Astrocyte (in vitro differentiated cells and primary cell): ENCODE measurements at regions not wholly inside any gene's neighbourhood (a gene's known extent, or its start where the extent isn't known, plus 50 kb on each side); places are given as distances from the start of the nearest gene placed in this dataset.

Experiments used
- DNase-seq: peaks from one replicate; pipeline ENCODE4 v3.0.0-alpha.2; 2010; ENCODE audit warnings: low read depth
- FAIRE-seq: peaks from 2 replicates; lab custom pipeline; 2011; peaks lifted over from hg19 to GRCh38; lab: Jason Lieb, UNC
- H2AFZ ChIP-seq: 2 replicates; pipeline ENCODE4 v1.6.0; 2012; ENCODE audit warnings: low read depth, low read length, inconsistent platforms
- H3K27ac ChIP-seq: 2 replicates; pipeline ENCODE4 v1.5.1; 2011; ENCODE audit warnings: low read depth, low read length, inconsistent platforms
- H3K27me3 ChIP-seq: 2 replicates; pipeline ENCODE4 v1.6.0; 2011; ENCODE audit warnings: low read length, inconsistent platforms; ENCODE audit not compliant: insufficient read depth
- H3K36me3 ChIP-seq: 2 replicates; pipeline ENCODE4 v1.5.1; 2011; ENCODE audit warnings: low read length, inconsistent platforms; ENCODE audit not compliant: insufficient read depth
- H3K4me1 ChIP-seq: 2 replicates; pipeline ENCODE4 v1.5.1; 2011; ENCODE audit warnings: low read length, inconsistent platforms; ENCODE audit not compliant: insufficient read depth
- H3K4me2 ChIP-seq: 2 replicates; pipeline ENCODE4 v1.6.0; 2012; ENCODE audit warnings: low read length, inconsistent platforms
- H3K4me3 ChIP-seq: 2 replicates; pipeline ENCODE4 v1.5.1; 2011; ENCODE audit warnings: low read depth, mild to moderate bottlenecking, low read length, inconsistent platforms; ENCODE audit not compliant: insufficient read depth
- H3K79me2 ChIP-seq: 2 replicates; pipeline ENCODE4 v1.6.0; 2012; ENCODE audit warnings: mild to moderate bottlenecking, low read length, inconsistent platforms; ENCODE audit not compliant: insufficient read depth
- H3K9ac ChIP-seq: 2 replicates; pipeline ENCODE4 v1.6.0; 2012; ENCODE audit warnings: mild to moderate bottlenecking, low read length, inconsistent platforms
- H3K9me3 ChIP-seq: 2 replicates; pipeline ENCODE4 v1.5.1; 2012; ENCODE audit warnings: low read depth, mild to moderate bottlenecking, low read length, inconsistent platforms; ENCODE audit not compliant: insufficient read depth
- H4K20me1 ChIP-seq: 2 replicates; pipeline ENCODE4 v1.6.0; 2012; ENCODE audit warnings: low read length, inconsistent platforms; ENCODE audit not compliant: insufficient read depth
- H3K27ac Mint-ChIP-seq: one replicate; pipeline ENCODE4 v1.8.0; 2021; ENCODE audit warnings: mild to moderate bottlenecking, mixed read lengths; ENCODE audit not compliant: unreplicated experiment
- H3K27me3 Mint-ChIP-seq: one replicate; pipeline ENCODE4 v1.8.0; 2021; ENCODE audit warnings: low read depth, mixed read lengths; ENCODE audit not compliant: unreplicated experiment
- H3K36me3 Mint-ChIP-seq: one replicate; pipeline ENCODE4 v1.8.0; 2021; ENCODE audit warnings: low read depth, mixed read lengths; ENCODE audit not compliant: unreplicated experiment
- H3K4me1 Mint-ChIP-seq: one replicate; pipeline ENCODE4 v1.8.0; 2021; ENCODE audit warnings: low read depth, mixed read lengths; ENCODE audit not compliant: unreplicated experiment
- H3K4me3 Mint-ChIP-seq: one replicate; pipeline ENCODE4 v1.8.0; 2021; ENCODE audit warnings: mild to moderate bottlenecking, moderate library complexity, mixed read lengths; ENCODE audit not compliant: unreplicated experiment
- H3K9me3 Mint-ChIP-seq: one replicate; pipeline ENCODE4 v1.8.0; 2021; ENCODE audit warnings: mild to moderate bottlenecking, mixed read lengths; ENCODE audit not compliant: unreplicated experiment
- CTCF ChIP-seq: IDR thresholded peaks from 2 replicates; pipeline ENCODE4 v1.5.1; 2011; ENCODE audit warnings: low read depth, mild to moderate bottlenecking, inconsistent platforms, low read length, moderate library complexity; ENCODE audit not compliant: insufficient read depth
- EZH2 ChIP-seq: IDR thresholded peaks from 2 replicates; pipeline ENCODE4 v1.6.1; 2012; ENCODE audit warnings: mild to moderate bottlenecking, low read length, inconsistent platforms; ENCODE audit not compliant: insufficient read depth

- no peaks in the 10 kb centered on the region for H3K79me2 ChIP-seq
- no peaks in the 10 kb centered on the region for H3K9me3 ChIP-seq
- H3K36me3 ChIP-seq, result no peaks in the 10 kb centered on the region
- no peak overlapping the region for H3K4me3 Mint-ChIP-seq
- H3K27me3 Mint-ChIP-seq, result no peaks in the 10 kb centered on the region
- H3K9ac ChIP-seq, result no peak overlapping the region
- no peaks in the 10 kb centered on the region for H4K20me1 ChIP-seq
- FAIRE-seq (no peak), DNase-seq (no peak)
- no peak for TF ChIP-seq CTCF
- H3K27me3 ChIP-seq, result no peaks in the 10 kb centered on the region
- no peaks in the 10 kb centered on the region for H3K4me1 Mint-ChIP-seq
- no peaks in the 10 kb centered on the region for H3K36me3 Mint-ChIP-seq
- H3K27ac Mint-ChIP-seq, result no peak overlapping the region
- H3K4me3 ChIP-seq, result no peak overlapping the region
- no peak overlapping the region for H3K27ac ChIP-seq
- H3K4me1 ChIP-seq, result no peaks in the 10 kb centered on the region
- H3K4me2 ChIP-seq, result no peak overlapping the region
- H3K9me3 Mint-ChIP-seq, result peaks cover 13% of the 10 kb centered on the region
- no peak overlapping the region for H2AFZ ChIP-seq
Measured at GRCh38 chr11:98616098-98616655, 404.6 kb upstream of the CNTN5 start.

- DNase-seq (no peak), FAIRE-seq (no peak)
- Mint-ChIP-seq H3K4me1 (no peaks in the 10 kb centered on the region), H3K36me3 (no peaks in the 10 kb centered on the region), H3K27ac (no peak overlapping the region), H3K9me3 (peaks cover 18% of the 10 kb centered on the region), H3K4me3 (no peak overlapping the region), H3K27me3 (no peaks in the 10 kb centered on the region)
- Histone ChIP-seq H3K79me2 (no peaks in the 10 kb centered on the region), H3K9me3 (peaks cover 8% of the 10 kb centered on the region), H4K20me1 (no peaks in the 10 kb centered on the region), H3K27ac (no peak overlapping the region), H3K4me2 (no peak overlapping the region), H3K4me3 (no peak overlapping the region), H3K9ac (no peak overlapping the region), H2AFZ (no peak overlapping the region), H3K27me3 (no peaks in the 10 kb centered on the region), H3K4me1 (no peaks in the 10 kb centered on the region), H3K36me3 (no peaks in the 10 kb centered on the region)
- TF ChIP-seq CTCF (no peak), EZH2 (no peak)
Measured at GRCh38 chr11:98621767-98622166, 399.0 kb upstream of the CNTN5 start.

GRCh38 chr11:98625526-98625925 is 395.2 kb upstream of the CNTN5 start:
- Histone ChIP-seq H3K9me3 (peaks cover 8% of the 10 kb centered on the region), H3K79me2 (no peaks in the 10 kb centered on the region), H4K20me1 (no peaks in the 10 kb centered on the region), H3K4me3 (no peak overlapping the region), H3K4me2 (no peak overlapping the region), H3K9ac (no peak overlapping the region), H2AFZ (no peak overlapping the region), H3K27ac (no peak overlapping the region), H3K27me3 (no peaks in the 10 kb centered on the region), H3K4me1 (no peaks in the 10 kb centered on the region), H3K36me3 (no peaks in the 10 kb centered on the region)
- TF ChIP-seq EZH2 (no peak), CTCF (no peak)
- DNase-seq (no peak), FAIRE-seq (no peak)
- Mint-ChIP-seq H3K4me3 (no peak overlapping the region), H3K27ac (no peak overlapping the region), H3K4me1 (no peaks in the 10 kb centered on the region), H3K9me3 (peaks cover 7% of the 10 kb centered on the region), H3K36me3 (no peaks in the 10 kb centered on the region), H3K27me3 (no peaks in the 10 kb centered on the region)
